Prostate gland (tissue), 2 donors: ENCODE measurements at regions not wholly inside any gene's neighbourhood (a gene's known extent, or its start where the extent isn't known, plus 50 kb on each side); places are given as distances from the start of the nearest gene placed in this dataset.

ENCODE experiments used
- DNase-seq: peaks from one replicate; pipeline ENCODE4 v3.0.0-alpha.2; 2019; ENCODE audit warnings: low spot score
- H3K27ac ChIP-seq, 2 donors: fragments of 200-600 bp; sonication (generic); 2 replicates each; pipeline ENCODE4 v1.5.1; 2017 to 2019
- H3K27me3 ChIP-seq: fragments of 200-600 bp; sonication (generic); replicated peaks from 2 replicates; pipeline ENCODE4 v1.5.1; 2019; ENCODE audit not compliant: insufficient read depth
- H3K36me3 ChIP-seq, 2 donors: fragments of 200-600 bp; sonication (generic); 1 replicate in 1 of 2; 2 replicates in 1 of 2; pipeline versions ENCODE4 v1.5.1 to v1.8.1; 2017 to 2019
- H3K4me1 ChIP-seq: fragments of 200-600 bp; sonication (generic); replicated peaks from 2 replicates; pipeline ENCODE4 v1.5.1; 2019
- H3K4me3 ChIP-seq, 2 donors: fragments of 200-600 bp; sonication (generic); 2 replicates each; pipeline ENCODE4 v1.5.1; 2017 to 2019
- H3K9me3 ChIP-seq: fragments of 200-600 bp; sonication (generic); 2 replicates; pipeline ENCODE4 v1.5.1; 2017
- CTCF ChIP-seq, 4 experiments: fragments of 200-600 bp in 2 of 4; fragments of 450-650 bp in 2 of 4; sonication (generic) in 2 of 4; IDR thresholded peaks; 1 replicate in 3 of 4; 2 replicates in 1 of 4; pipeline ENCODE4 v1.5.1; 2016 to 2019; ENCODE audit warnings: antibody characterized with exemption in 4 of 4, mild to moderate bottlenecking in 2 of 4, moderate library complexity in 2 of 4
- POLR2A ChIP-seq: fragments of 450-650 bp; IDR thresholded peaks from one replicate; pipeline ENCODE4 v1.6.1; 2016; ENCODE audit warnings: antibody characterized with exemption, mild to moderate bottlenecking
- POLR2AphosphoS5 ChIP-seq: sonication (generic); formaldehyde crosslinking; IDR thresholded peaks from one replicate; pipeline ENCODE4 v1.6.1; 2017; ENCODE audit warnings: antibody characterized with exemption
- WGBS: methylation state at CpG from one replicate; pipeline ENCODE4 v1.1.5; 2018; 5-methylcytosine and 5-hydroxymethylcytosine counted together
- intact Hi-C: fragments of 100-400 bp; cut with DNase I; formaldehyde crosslinking; loops from one replicate; pipeline ENCODE4 v1.14.2; 2022

GRCh38 chr4:177681902-177682301, 239.7 kb upstream of the AGA start:
- no peak for DNase-seq
- Histone ChIP-seq H3K4me1 (no peaks in the 10 kb centered on the region), H3K27me3 (no peaks in the 10 kb centered on the region), H3K36me3 (no peaks in the 10 kb centered on the region), H3K27ac (no peak overlapping the region), H3K9me3 (no peaks in the 10 kb centered on the region), H3K4me3 (no peak overlapping the region)
- intact Hi-C loops, result no loop called here
- TF ChIP-seq CTCF (IDR thresholded peaks at IDR 0.05) (no peak), POLR2A (no peak), POLR2AphosphoS5 (no peak)
- 86% methylated on average over 1 of the region's 1 CpG for WGBS

- intact Hi-C loops, result no loop called here
- no peak for TF ChIP-seq CTCF (IDR thresholded peaks at IDR 0.05)
- TF ChIP-seq POLR2AphosphoS5, result no peak
- TF ChIP-seq POLR2A, result no peak
- H3K4me3 ChIP-seq, result no peak overlapping the region
- no peaks in the 10 kb centered on the region for H3K9me3 ChIP-seq
- no peak for DNase-seq
- H3K27me3 ChIP-seq, result no peaks in the 10 kb centered on the region
- no peak overlapping the region for H3K27ac ChIP-seq
- no peaks in the 10 kb centered on the region for H3K4me1 ChIP-seq
- H3K36me3 ChIP-seq, result no peaks in the 10 kb centered on the region
These were observed 244.9 kb upstream of the AGA start for GRCh38 chr4:177687117-177687516.

- intact Hi-C loops, result no loop called here
- Histone ChIP-seq H3K4me1 (no peaks in the 10 kb centered on the region), H3K9me3 (no peaks in the 10 kb centered on the region), H3K4me3 (no peak overlapping the region), H3K27ac (no peak overlapping the region), H3K36me3 (no peaks in the 10 kb centered on the region), H3K27me3 (no peaks in the 10 kb centered on the region)
- WGBS, result 64% methylated on average over 1 of the region's 1 CpG
- no peak for TF ChIP-seq CTCF (IDR thresholded peaks at IDR 0.05)
- no peak for TF ChIP-seq POLR2AphosphoS5
- TF ChIP-seq POLR2A, result no peak
- no peak for DNase-seq
These were observed 250.7 kb upstream of the AGA start for GRCh38 chr4:177692907-177693306.

GRCh38 chr4:177696438-177696966, 254.3 kb upstream of the AGA start:
- DNase-seq, result no peak
- H3K36me3 ChIP-seq, result no peaks in the 10 kb centered on the region
- WGBS, result 57% methylated on average over 8 of the region's 8 CpGs
- H3K27ac ChIP-seq, result no peak overlapping the region
- no peaks in the 10 kb centered on the region for H3K9me3 ChIP-seq
- TF ChIP-seq CTCF (IDR thresholded peaks at IDR 0.05) (no peak), POLR2A (no peak), POLR2AphosphoS5 (no peak)
- H3K4me3 ChIP-seq, result no peak overlapping the region
- no peaks in the 10 kb centered on the region for H3K27me3 ChIP-seq
- H3K4me1 ChIP-seq, result no peaks in the 10 kb centered on the region
- intact Hi-C loops, result no loop called here

- no peaks in the 10 kb centered on the region for H3K4me1 ChIP-seq
- intact Hi-C loops, result no loop called here
- DNase-seq, result no peak
- H3K9me3 ChIP-seq, result no peaks in the 10 kb centered on the region
- no peaks in the 10 kb centered on the region for H3K27me3 ChIP-seq
- TF ChIP-seq POLR2AphosphoS5, result no peak
- WGBS, result 78% methylated on average over 5 of the region's 5 CpGs
- H3K27ac ChIP-seq, result no peak overlapping the region
- H3K36me3 ChIP-seq, result no peaks in the 10 kb centered on the region
- H3K4me3 ChIP-seq, result no peak overlapping the region
These were observed 257.4 kb upstream of the AGA start for GRCh38 chr4:177699365-177700213.
